Forelimb muscle (tissue), 1 donor: ENCODE measurements at regions not wholly inside any gene's neighbourhood (a gene's known extent, or its start where the extent isn't known, plus 50 kb on each side); places are given as distances from the start of the nearest gene placed in this dataset.

Experiments used
- DNase-seq: peaks from one replicate; pipeline ENCODE4 v3.0.0-alpha.2; 2013; ENCODE audit warnings: low read depth

- DNase-seq, result no peak
Observed at GRCh38 chr12:46451276-46452021, 78.9 kb upstream of the SLC38A2 start.

GRCh38 chr12:46450279-46450748, 77.7 kb upstream of the SLC38A2 start:
- DNase-seq, result no peak

GRCh38 chr12:46449856-46450255, 77.3 kb upstream of the SLC38A2 start:
- no peak for DNase-seq

GRCh38 chr12:46449316-46449715, 76.7 kb upstream of the SLC38A2 start:
- DNase-seq, result no peak

- DNase-seq, result no peak
Observed at GRCh38 chr12:46446645-46447044, 74.1 kb upstream of the SLC38A2 start.

- DNase-seq, result no peak
Observed at GRCh38 chr12:46445551-46446235, 73.1 kb upstream of the SLC38A2 start.

GRCh38 chr12:46445093-46445492, 72.5 kb upstream of the SLC38A2 start:
- DNase-seq, result no peak

- no peak for DNase-seq
Observed at GRCh38 chr12:46443594-46444263, 71.2 kb upstream of the SLC38A2 start.

GRCh38 chr12:46442738-46443137, 70.2 kb upstream of the SLC38A2 start:
- no peak for DNase-seq

GRCh38 chr12:46442239-46442638, 69.7 kb upstream of the SLC38A2 start:
- DNase-seq, result no peak

GRCh38 chr12:46439793-46440511, 67.4 kb upstream of the SLC38A2 start:
- DNase-seq, result no peak

- no peak for DNase-seq
Observed at GRCh38 chr12:46438719-46439319, 66.2 kb upstream of the SLC38A2 start.

GRCh38 chr12:46438256-46438655, 65.7 kb upstream of the SLC38A2 start:
- DNase-seq, result no peak

GRCh38 chr12:46437469-46437868, 64.9 kb upstream of the SLC38A2 start:
- no peak for DNase-seq

- no peak for DNase-seq
Observed at GRCh38 chr12:46436747-46437146, 64.2 kb upstream of the SLC38A2 start.

- no peak for DNase-seq
Observed at GRCh38 chr12:46435625-46436024, 63.1 kb upstream of the SLC38A2 start.

- DNase-seq, result no peak
Observed at GRCh38 chr12:46435029-46435428, 62.5 kb upstream of the SLC38A2 start.

GRCh38 chr12:46433829-46434228, 61.3 kb upstream of the SLC38A2 start:
- DNase-seq, result no peak

- no peak for DNase-seq
Observed at GRCh38 chr12:46432325-46432724, 59.8 kb upstream of the SLC38A2 start.

GRCh38 chr12:46430340-46430948, 57.9 kb upstream of the SLC38A2 start:
- no peak for DNase-seq
